Right lobe of liver (tissue), 6 donors: ENCODE measurements at regions not wholly inside any gene's neighbourhood (a gene's known extent, or its start where the extent isn't known, plus 50 kb on each side); places are given as distances from the start of the nearest gene placed in this dataset.

Source experiments
- ATAC-seq, 4 donors: fragments of 200-7000 bp; cut with Tn5 transposase; one replicate each; pipeline ENCODE4 v1.9.1; 2020; ENCODE audit warnings: mild to moderate bottlenecking in 4 of 4, moderate library complexity in 4 of 4
- DNase-seq, 3 donors: peaks; one replicate each; pipeline ENCODE4 v3.0.0-alpha.2; 2020
- H3K27ac ChIP-seq, 3 donors: fragments of 200-600 bp; one replicate each; pipeline ENCODE4 v1.8.0; 2022
- H3K27me3 ChIP-seq, 2 donors: fragments of 200-600 bp; one replicate each; pipeline ENCODE4 v1.8.0; 2022
- H3K36me3 ChIP-seq, 4 donors: fragments of 200-600 bp; sonication (generic) in 1 of 4; one replicate each; pipeline versions ENCODE4 v1.5.1 to v1.8.0; 2017 to 2022; ENCODE audit warnings: control low read depth in 1 of 4
- H3K4me1 ChIP-seq, 4 donors: fragments of 200-600 bp; sonication (generic) in 1 of 4; one replicate each; pipeline versions ENCODE4 v1.5.1 to v1.8.0; 2017 to 2022; ENCODE audit warnings: control low read depth in 1 of 4
- H3K4me3 ChIP-seq, 3 donors: fragments of 200-600 bp; one replicate each; pipeline ENCODE4 v1.8.0; 2022
- H3K9me3 ChIP-seq, 4 donors: fragments of 200-600 bp; sonication (generic) in 1 of 4; one replicate each; pipeline versions ENCODE4 v1.5.1 to v1.8.0; 2017 to 2022; ENCODE audit warnings: control low read depth in 1 of 4
- CTCF ChIP-seq, 4 donors: fragments of 200-600 bp in 3 of 4; fragments of 450-650 bp in 1 of 4; IDR thresholded peaks; one replicate each; pipeline versions ENCODE4 v1.5.1 to v1.8.0; 2016 to 2022; ENCODE audit warnings: antibody characterized with exemption in 4 of 4, mild to moderate bottlenecking in 2 of 4
- POLR2A ChIP-seq: fragments of 450-650 bp; IDR thresholded peaks from one replicate; pipeline ENCODE4 v1.6.1; 2017; ENCODE audit warnings: antibody characterized with exemption, mild to moderate bottlenecking
- WGBS: methylation state at CpG from one replicate; pipeline ENCODE4 v1.1.6; 2018; ENCODE audit warnings: low coverage, low lambda C conversion rate; ENCODE audit not compliant: insufficient coverage; ENCODE audit errors: missing lambda C conversion rate; 5-methylcytosine and 5-hydroxymethylcytosine counted together
- intact Hi-C, 2 donors: fragments of 100-400 bp; cut with DNase I; formaldehyde crosslinking; loops; one replicate each; pipeline versions ENCODE4 v1.11.2 to v1.14.1; 2022
- donor health status: DM: no; HTN: yes; CAD: no.
- donor health status: DM: no; HTN: no; CAD: no.
- donor health status: DM: no; HTN: no; CAD: no.
- donor health status: DM: no; HTN: yes; CAD: no.
- donor health status: DM: no; HTN: yes; CAD: no.

GRCh38 chr6:122072014-122072647 lies 327.3 kb upstream of the HSF2 start:
- H3K36me3 ChIP-seq = no peaks in the 10 kb centered on the region
- intact Hi-C loops = no loop called here
- ATAC-seq (no peak), DNase-seq (no peak)
- H3K9me3 ChIP-seq = no peaks in the 10 kb centered on the region
- 64% methylated on average over 7 of the region's 8 CpGs for WGBS
- TF ChIP-seq CTCF (IDR thresholded peaks at IDR 0.05) (no peak), POLR2A (no peak)
- no peaks in the 10 kb centered on the region for H3K4me1 ChIP-seq
- no peak overlapping the region for H3K4me3 ChIP-seq
- no peak overlapping the region for H3K27ac ChIP-seq
- no peaks in the 10 kb centered on the region for H3K27me3 ChIP-seq

- TF ChIP-seq POLR2A (no peak), CTCF (IDR thresholded peaks at IDR 0.05) (no peak)
- DNase-seq (no peak), ATAC-seq (no peak)
- H3K36me3 ChIP-seq = no peaks in the 10 kb centered on the region
- H3K27ac ChIP-seq = no peak overlapping the region
- no peaks in the 10 kb centered on the region for H3K27me3 ChIP-seq
- intact Hi-C loops = no loop called here
- H3K9me3 ChIP-seq = no peaks in the 10 kb centered on the region
- no peak overlapping the region for H3K4me3 ChIP-seq
- no peaks in the 10 kb centered on the region for H3K4me1 ChIP-seq
Observed at GRCh38 chr6:122075084-122075838, 324.2 kb upstream of the HSF2 start.

GRCh38 chr6:122075917-122076316 lies 323.5 kb upstream of the HSF2 start:
- Histone ChIP-seq H3K27me3 (no peaks in the 10 kb centered on the region), H3K27ac (no peak overlapping the region), H3K36me3 (no peaks in the 10 kb centered on the region), H3K9me3 (no peaks in the 10 kb centered on the region), H3K4me1 (no peaks in the 10 kb centered on the region), H3K4me3 (no peak overlapping the region)
- ATAC-seq (no peak), DNase-seq (no peak)
- WGBS = 44% methylated on average over 2 of the region's 2 CpGs
- intact Hi-C loops = no loop called here
- TF ChIP-seq CTCF (IDR thresholded peaks at IDR 0.05) (no peak), POLR2A (no peak)

GRCh38 chr6:122077603-122078002 lies 321.8 kb upstream of the HSF2 start:
- Histone ChIP-seq H3K4me3 (no peak overlapping the region), H3K36me3 (no peaks in the 10 kb centered on the region), H3K27ac (no peak overlapping the region), H3K9me3 (no peaks in the 10 kb centered on the region), H3K27me3 (no peaks in the 10 kb centered on the region), H3K4me1 (no peaks in the 10 kb centered on the region)
- 48% methylated on average over 1 of the region's 1 CpG for WGBS
- intact Hi-C loops = no loop called here
- TF ChIP-seq POLR2A (no peak), CTCF (IDR thresholded peaks at IDR 0.05) (no peak)
- no peak for ATAC-seq
- no peak for DNase-seq
